GM21390 (cell line): ENCODE measurements at regions not wholly inside any gene's neighbourhood (a gene's known extent, or its start where the extent isn't known, plus 50 kb on each side); places are given as distances from the start of the nearest gene placed in this dataset.

Source experiments
- ATAC-seq: cut with Tn5 transposase; IDR thresholded peaks from one replicate; pipeline ENCODE4 v1.9.1; 2021; ENCODE audit not compliant: unreplicated experiment

- no peak for ATAC-seq
These were observed 270.0 kb downstream of the UACA start for GRCh38 chr15:70493376-70493775.

- ATAC-seq: peak; percentile 52
These were observed 270.8 kb downstream of the UACA start for GRCh38 chr15:70492240-70493177.

- no peak for ATAC-seq
These were observed 271.7 kb downstream of the UACA start for GRCh38 chr15:70491641-70492040.

- ATAC-seq: no peak
These were observed 272.1 kb downstream of the UACA start for GRCh38 chr15:70491201-70491621.

GRCh38 chr15:70490838-70491155 is 272.6 kb downstream of the UACA start:
- ATAC-seq: no peak

GRCh38 chr15:70490148-70490837 is 273.1 kb downstream of the UACA start:
- ATAC-seq: no peak

GRCh38 chr15:70488941-70489848 is 274.2 kb downstream of the UACA start:
- no peak for ATAC-seq

GRCh38 chr15:70488002-70488605 is 275.3 kb downstream of the UACA start:
- no peak for ATAC-seq

GRCh38 chr15:70487387-70487740 is 276.0 kb downstream of the UACA start:
- ATAC-seq: peak; percentile 22

- ATAC-seq: peak; percentile 60
These were observed 276.6 kb downstream of the UACA start for GRCh38 chr15:70486451-70487386.

- ATAC-seq: no peak
These were observed 277.3 kb downstream of the UACA start for GRCh38 chr15:70486012-70486411.

- ATAC-seq: no peak
These were observed 278.4 kb downstream of the UACA start for GRCh38 chr15:70484993-70485392.

- ATAC-seq: no peak
These were observed 279.8 kb downstream of the UACA start for GRCh38 chr15:70483513-70483912.

- no peak for ATAC-seq
These were observed 283.0 kb downstream of the UACA start for GRCh38 chr15:70480196-70480856.

GRCh38 chr15:70479785-70480184 is 283.6 kb downstream of the UACA start:
- ATAC-seq: no peak

GRCh38 chr15:70479056-70479455 is 284.3 kb downstream of the UACA start:
- no peak for ATAC-seq

- no peak for ATAC-seq
These were observed 284.9 kb downstream of the UACA start for GRCh38 chr15:70478251-70478990.

- ATAC-seq: no peak
These were observed 285.6 kb downstream of the UACA start for GRCh38 chr15:70477750-70478250.
